HepG2 (cell line): ENCODE measurements at regions not wholly inside any gene's neighbourhood (a gene's known extent, or its start where the extent isn't known, plus 50 kb on each side); places are given as distances from the start of the nearest gene placed in this dataset.
A peak's percentile ranks its signal among the peaks of the same experiment; 100 is the strongest.

Experiments
- FOSL1 ChIP-seq: sonication (generic); formaldehyde crosslinking; IDR thresholded peaks from 2 replicates; pipeline ENCODE4 v1.9.0; 2021; ENCODE audit warnings: missing genetic modification reagents, borderline replicate concordance
- GPN1 ChIP-seq: sonication (generic); formaldehyde crosslinking; IDR thresholded peaks from 2 replicates; pipeline ENCODE4 v1.5.1; 2020; ENCODE audit warnings: missing genetic modification reagents, borderline replicate concordance
- NCOA2 ChIP-seq: sonication (generic); formaldehyde crosslinking; IDR thresholded peaks from 2 replicates; pipeline ENCODE4 v1.8.0; 2022; ENCODE audit warnings: inconsistent platforms
- NFAT5 ChIP-seq: sonication (generic); formaldehyde crosslinking; IDR thresholded peaks from 2 replicates; pipeline ENCODE4 v1.4.0; 2020; ENCODE audit warnings: missing genetic modification reagents
- ONECUT2 ChIP-seq: sonication (generic); formaldehyde crosslinking; IDR thresholded peaks from 2 replicates; pipeline ENCODE4 v1.4.0; 2020; ENCODE audit warnings: missing genetic modification reagents
- POLR2A ChIP-seq, 2 experiments: IDR thresholded peaks; 2 replicates each; pipeline ENCODE4 v1.6.1; 2011; ENCODE audit warnings: low read depth in 2 of 2, low read length in 2 of 2, mild to moderate bottlenecking in 1 of 2, moderate library complexity in 1 of 2; ENCODE audit not compliant: insufficient read depth in 1 of 2
- SIX4 ChIP-seq: sonication (generic); formaldehyde crosslinking; IDR thresholded peaks from 2 replicates; pipeline ENCODE4 v1.4.0; 2020; ENCODE audit warnings: missing genetic modification reagents
- SRF ChIP-seq: IDR thresholded peaks from 2 replicates; pipeline ENCODE4 v1.6.1; 2011; ENCODE audit warnings: mild to moderate bottlenecking, low read depth, low read length, moderate library complexity
- SRSF1 ChIP-seq: fragments of 200-400 bp; formaldehyde crosslinking; optimal IDR thresholded peaks from 2 replicates; pipeline ENCODE3; 2017; ENCODE audit warnings: mild to moderate bottlenecking, low read depth, low read length, moderate library complexity
- STAT5B ChIP-seq: sonication (generic); formaldehyde crosslinking; IDR thresholded peaks from 2 replicates; pipeline ENCODE4 v1.4.0; 2020; ENCODE audit warnings: missing genetic modification reagents
- ZNF142 ChIP-seq: sonication (generic); formaldehyde crosslinking; IDR thresholded peaks from 2 replicates; pipeline ENCODE4 v1.4.0; 2020; ENCODE audit warnings: missing genetic modification reagents
- ZNF543 ChIP-seq: sonication (generic); formaldehyde crosslinking; IDR thresholded peaks from 2 replicates; pipeline ENCODE4 v1.4.0; 2020; ENCODE audit warnings: mild to moderate bottlenecking, missing genetic modification reagents
- ZNF564 ChIP-seq: sonication (generic); formaldehyde crosslinking; IDR thresholded peaks from 2 replicates; pipeline ENCODE4 v1.8.1; 2023; ENCODE audit warnings: mild to moderate bottlenecking, missing genetic modification reagents
- ZNF580 ChIP-seq: IDR thresholded peaks from 2 replicates; pipeline ENCODE4 v1.6.1; 2016; ENCODE audit warnings: low read depth, borderline replicate concordance
- ZNF605 ChIP-seq: sonication (generic); formaldehyde crosslinking; IDR thresholded peaks from 2 replicates; pipeline ENCODE4 v1.8.0; 2022; ENCODE audit warnings: mild to moderate bottlenecking, missing genetic modification reagents
- ZNF740 ChIP-seq: sonication (generic); formaldehyde crosslinking; IDR thresholded peaks from 2 replicates; pipeline ENCODE4 v1.4.0; 2020; ENCODE audit warnings: missing genetic modification reagents
- ZNF839 ChIP-seq: sonication (generic); formaldehyde crosslinking; IDR thresholded peaks from 2 replicates; pipeline ENCODE4 v1.4.0; 2020; ENCODE audit warnings: missing genetic modification reagents, mild to moderate bottlenecking, borderline replicate concordance
- ZXDC ChIP-seq: sonication (generic); formaldehyde crosslinking; IDR thresholded peaks from 2 replicates; pipeline ENCODE4 v1.5.0; 2020; ENCODE audit warnings: mild to moderate bottlenecking, missing genetic modification reagents

- TF ChIP-seq ZNF142 (CRISPR knock-in tag) (no peak), ZNF580 (CRISPR knock-in tag) (no peak), ZNF564 (CRISPR knock-in tag) (no peak), ONECUT2 (CRISPR knock-in tag) (no peak), ZNF543 (CRISPR knock-in tag) (no peak), STAT5B (CRISPR knock-in tag) (no peak), ZNF605 (CRISPR knock-in tag) (no peak), SRF (no peak), NFAT5 (CRISPR knock-in tag) (no peak), FOSL1 (no peak), SIX4 (no peak), ZXDC (CRISPR knock-in tag) (no peak), NCOA2 (CRISPR knock-in tag) (peak; percentile 11; the same call in 1 of the 2 replicates), POLR2A (IDR thresholded peaks at IDR 0.05; ENCODE audit: insufficient read depth in 1 of 2, low read depth in 2 of 2, low read length in 2 of 2) (no peak), SRSF1 (no peak), GPN1 (CRISPR knock-in tag) (no peak), ZNF740 (no peak), ZNF839 (no peak)
These were observed 437.7 kb downstream of the RAP2B start (continued) for GRCh38 chr3:153599685-153600084.
